CD4-positive, alpha-beta T cell treated with Interleukin-15 for 4 hours (primary cell): ENCODE measurements at regions not wholly inside any gene's neighbourhood (a gene's known extent, or its start where the extent isn't known, plus 50 kb on each side); places are given as distances from the start of the nearest gene placed in this dataset.

ENCODE experiments used
- DNase-seq: peaks from one replicate; pipeline ENCODE4 v3.0.0-alpha.2; 2020; ENCODE audit warnings: low spot score

DNA sequence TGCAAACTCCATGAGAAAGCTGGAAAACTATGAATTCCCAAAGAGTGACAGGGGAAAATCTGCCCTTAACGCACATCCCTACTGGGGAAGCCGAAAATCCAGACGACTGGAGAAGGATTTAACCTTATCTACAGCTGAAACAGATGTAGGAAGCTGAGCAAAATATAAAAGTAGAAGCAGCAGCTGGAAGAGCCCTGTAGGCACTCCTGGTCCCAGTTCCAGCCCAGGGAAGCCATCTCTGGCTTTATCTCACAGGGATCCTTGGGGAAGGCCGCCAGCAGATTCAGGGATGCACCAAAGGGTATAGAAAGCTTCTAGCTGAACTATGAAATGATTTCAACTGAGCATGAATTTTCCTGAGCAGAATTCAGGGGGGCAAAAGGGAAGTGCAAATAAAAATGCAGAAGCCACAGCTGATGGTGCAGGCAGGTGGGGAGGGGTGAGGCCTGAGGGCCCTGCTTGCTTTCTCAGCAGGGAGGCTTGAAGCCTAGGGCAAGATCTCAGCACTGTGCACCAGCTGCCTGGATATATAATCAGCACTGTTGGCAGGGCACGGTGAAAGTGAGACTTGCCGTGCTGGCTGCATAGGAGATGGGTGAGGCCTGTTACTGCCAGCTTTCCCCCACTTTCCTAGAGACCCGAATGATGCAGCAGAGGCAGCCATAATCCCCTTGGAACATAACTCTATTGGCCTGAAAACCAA is 2019.5 kb upstream of the NUDT12 start:
- DNase-seq: no peak

DNA sequence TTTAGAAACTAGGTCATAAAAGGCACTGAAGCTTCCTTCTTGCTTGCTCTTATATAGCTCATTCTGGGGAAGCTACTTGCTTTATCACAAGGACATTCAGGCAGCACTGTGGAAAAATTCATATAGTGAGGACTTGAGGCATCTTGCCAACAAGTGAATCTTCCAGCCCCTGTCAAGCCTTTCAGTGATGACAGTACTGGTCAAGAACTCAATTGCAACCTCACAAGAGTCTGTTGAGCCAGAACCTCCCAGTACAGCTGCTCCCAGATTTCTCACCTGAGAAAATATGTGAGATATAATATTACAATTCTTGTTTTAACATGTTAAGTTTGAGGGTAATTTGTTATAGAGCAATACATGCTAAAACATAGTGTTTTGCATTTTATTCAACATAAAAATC is 2011.0 kb upstream of the NUDT12 start:
- no peak for DNase-seq

DNA sequence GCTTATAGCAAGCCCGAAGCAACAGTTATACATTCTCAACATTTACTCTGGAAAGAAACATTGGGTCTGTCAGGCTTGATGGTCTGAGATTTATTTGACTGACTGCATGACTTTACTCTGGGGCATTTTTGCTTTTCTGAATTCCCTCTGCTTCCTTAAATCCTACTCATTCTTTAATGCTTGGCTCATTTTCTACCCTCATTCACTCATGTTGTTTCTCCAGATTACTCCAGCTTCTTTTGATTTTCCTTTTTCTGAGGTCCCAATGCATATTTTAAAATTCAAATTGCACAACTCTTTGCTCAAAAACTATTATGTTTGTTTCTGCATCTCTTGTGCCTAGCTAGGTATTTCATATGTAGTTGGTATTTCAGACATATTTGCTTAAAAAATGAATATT is 2002.9 kb upstream of the NUDT12 start:
- DNase-seq: no peak

DNA sequence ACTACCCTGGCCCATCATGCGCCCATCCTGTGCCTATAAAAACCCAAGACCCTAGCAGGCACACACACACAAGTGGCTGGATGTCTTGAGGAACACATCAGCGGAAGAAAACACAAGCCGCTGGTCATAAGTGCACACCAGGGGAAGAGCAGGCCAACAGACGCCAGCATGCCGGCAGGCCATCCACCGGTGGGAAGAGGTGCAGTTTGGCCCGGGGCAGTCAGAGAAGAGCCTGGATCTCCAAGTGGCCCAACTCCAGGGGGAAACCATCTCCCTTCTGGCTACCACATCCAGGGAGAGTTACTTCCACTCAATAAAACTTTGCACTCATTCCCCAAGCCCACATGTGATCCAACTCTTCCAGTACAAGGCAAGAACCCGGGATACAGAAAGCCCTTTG is 2001.3 kb upstream of the NUDT12 start:
- no peak for DNase-seq

DNA sequence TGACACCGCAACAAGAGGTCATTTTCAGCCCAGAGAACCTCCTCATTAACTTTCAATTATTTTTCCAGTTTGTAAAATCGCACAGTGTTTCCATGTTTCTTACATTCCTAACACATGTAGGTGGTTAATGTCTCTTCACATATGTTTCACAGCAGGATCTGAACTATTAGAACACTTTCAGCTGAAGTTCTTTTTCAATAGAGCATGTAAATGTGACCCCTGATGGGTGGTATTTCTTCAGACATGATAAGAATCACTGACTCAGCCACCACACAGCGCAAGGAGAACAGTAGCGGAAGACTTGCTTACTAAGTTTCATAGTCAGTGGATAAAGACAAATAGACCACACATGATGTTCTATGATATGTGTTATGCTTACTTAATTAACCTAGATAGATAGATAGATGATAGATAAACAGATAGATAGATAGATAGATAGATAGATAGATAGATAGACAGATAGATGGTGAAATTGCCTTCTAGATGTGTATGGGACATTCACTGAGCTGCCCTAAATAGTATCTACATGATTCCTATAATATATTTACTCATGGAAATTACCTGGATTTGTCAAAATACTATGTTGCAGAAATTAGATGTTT is 1992.1 kb upstream of the NUDT12 start:
- DNase-seq: no peak

DNA sequence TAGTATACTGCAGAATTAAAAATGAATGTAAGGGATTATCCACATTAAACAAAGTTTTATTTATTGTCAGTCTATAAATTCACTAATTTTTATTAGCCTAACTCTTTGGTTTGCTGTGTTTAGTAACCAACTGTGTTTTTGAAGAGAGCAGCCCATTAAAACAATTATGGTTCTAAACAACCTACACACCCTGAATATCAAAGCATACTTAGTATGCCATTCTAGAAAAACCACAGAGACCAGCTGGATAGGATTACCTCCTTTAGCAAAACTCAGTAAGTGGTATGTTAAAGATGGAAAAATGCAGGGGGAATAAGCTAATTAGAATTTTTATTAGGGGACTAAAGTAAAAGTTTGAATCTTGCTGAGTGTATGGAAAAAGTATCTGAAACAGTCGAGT is 1981.7 kb upstream of the NUDT12 start:
- no peak for DNase-seq

DNA sequence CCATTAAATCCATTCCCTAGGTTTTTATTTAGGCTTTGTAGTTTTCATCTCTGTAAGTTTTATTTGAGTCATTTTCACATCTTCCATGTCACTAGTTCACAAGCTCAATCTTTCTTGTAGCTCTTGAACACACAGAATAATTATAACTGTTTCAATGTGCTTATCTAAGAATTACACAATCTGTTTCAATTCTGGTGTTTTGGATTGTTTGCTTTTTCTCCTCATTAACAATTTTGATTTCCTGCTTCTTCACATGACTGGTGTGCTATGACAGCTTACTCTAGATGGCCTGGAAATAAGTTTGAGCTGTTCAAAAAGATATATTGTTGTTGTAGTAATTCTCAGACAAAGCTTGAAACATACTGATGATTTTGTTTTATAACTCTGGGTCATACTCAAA is 1974.1 kb upstream of the NUDT12 start:
- no peak for DNase-seq

DNA sequence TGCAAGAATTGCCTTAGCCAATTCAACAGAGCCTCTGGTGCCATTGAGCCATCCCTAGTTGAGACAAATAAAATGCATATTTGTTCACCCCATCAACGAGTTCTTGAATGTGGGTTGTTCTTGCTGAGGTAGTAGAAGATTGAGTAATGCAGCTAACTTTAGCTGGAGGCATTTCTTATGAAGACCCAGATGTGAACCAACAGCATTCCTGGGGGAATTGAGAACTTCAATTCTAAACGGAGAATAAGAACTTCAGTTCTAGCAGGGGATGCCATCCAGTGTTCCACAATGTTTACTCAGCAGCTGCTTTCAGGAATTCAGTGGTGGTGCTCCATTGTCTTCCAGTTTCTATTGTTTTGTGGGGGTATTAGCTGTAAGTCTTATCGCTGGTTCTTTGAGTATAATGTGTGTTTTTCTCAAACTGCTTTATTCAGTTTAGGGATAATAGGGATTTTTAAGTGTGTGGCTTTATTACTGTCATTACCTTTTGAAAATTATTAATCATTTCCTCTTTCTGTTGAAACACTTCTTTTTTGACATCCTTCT is 1968.2 kb upstream of the NUDT12 start:
- no peak for DNase-seq

DNA sequence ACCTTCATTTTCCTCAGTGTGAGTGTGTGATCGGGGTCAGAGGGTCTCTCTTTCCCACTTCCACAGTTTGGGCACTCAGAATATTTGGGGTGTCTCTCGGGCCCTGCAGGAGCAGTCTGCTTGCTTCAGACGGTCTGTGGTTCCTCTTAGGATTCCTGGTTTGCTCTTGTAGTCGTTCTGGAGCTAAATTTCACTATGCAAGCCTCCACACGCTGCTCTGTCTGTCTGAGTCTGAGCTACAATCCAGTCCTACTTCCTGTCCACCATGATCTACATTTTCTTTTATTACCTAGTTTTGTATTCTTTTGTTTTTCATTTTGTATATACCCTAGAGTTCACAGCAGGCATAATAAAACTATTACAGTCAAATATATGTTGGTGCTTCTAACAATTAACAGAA is 1967.3 kb upstream of the NUDT12 start:
- DNase-seq: no peak

DNA sequence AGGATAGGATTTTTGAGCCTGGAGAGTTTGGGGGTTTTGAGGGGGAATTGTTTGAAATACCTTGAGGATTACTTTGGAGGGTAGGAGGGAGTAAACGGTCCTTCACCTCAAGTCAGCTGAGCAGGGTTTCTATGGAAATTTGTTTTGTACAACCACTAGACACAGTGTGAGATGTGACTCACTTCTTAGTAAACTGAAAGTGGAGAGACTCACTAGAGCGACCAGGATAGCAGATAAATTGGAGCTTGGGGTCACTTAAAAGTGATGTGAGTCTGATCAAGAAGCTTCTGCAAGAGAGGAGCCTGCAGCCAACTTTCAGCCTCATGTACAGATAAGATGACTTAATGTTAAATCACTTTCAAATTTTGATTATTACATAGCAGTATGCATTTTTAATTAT is 1945.9 kb upstream of the NUDT12 start:
- no peak for DNase-seq

DNA sequence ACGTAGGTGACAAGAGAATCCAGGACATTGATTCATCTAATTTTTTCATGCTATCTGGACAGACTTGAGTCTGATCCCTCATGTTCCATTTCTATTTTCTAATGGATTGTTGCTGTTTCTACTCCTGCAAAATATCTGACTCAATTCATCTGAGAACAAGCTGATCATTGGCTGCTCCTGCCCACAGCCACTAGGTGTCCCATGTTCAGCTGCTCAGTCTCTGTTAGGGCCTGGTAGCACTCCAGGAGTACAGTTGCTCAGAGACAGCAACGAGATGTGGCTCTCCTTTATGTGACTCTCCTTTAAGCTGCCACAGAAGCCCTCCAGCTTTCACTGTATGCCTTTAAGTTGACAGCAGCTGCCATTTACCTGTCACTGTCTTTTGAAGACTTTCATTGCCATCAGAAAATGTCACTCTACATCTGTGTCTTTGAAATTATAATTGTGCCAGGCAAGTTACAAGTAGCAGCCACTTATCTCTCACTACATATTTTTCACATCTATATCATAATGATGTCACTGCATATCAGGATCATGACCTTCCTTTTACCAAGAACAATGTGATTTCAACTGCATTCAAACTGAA is 1944.2 kb upstream of the NUDT12 start:
- no peak for DNase-seq

DNA sequence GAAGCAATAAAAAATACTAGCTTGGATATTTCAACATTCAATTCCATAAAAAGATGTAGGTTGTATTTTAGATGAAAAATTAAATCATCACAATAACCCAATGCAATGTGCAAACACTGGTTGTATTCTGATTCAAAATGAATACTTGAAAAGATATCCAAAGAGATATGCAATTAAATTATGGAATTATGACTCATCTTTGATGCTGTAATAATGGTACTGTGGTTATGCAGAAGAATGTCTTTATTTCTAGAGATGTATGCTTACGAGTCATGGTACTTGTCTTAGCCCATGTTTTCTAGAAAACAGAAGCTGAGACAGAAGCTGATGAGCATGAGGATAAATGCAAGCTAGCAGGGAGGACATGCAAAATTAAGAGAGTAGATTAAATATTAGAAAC is 1941.4 kb upstream of the NUDT12 start:
- DNase-seq: no peak

DNA sequence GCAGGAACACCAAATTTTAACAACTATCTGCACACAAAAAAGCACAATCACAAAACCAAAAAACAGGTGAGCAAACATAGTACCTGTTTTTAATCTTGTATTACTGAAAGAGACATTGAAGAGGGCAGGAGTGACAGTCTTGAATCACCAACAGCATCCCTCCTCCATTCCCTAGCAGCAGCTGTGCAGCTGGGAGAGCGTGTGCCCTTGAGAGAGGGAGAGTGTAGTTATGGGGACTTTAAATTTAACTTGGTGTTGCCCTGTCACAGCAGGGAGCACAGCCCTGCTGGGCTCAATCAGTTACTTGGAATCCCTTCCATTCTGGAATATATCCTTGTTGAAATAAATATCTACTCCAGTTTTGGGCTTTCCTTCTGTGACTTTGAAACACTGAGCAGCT is 1938.7 kb upstream of the NUDT12 start:
- DNase-seq: no peak

DNA sequence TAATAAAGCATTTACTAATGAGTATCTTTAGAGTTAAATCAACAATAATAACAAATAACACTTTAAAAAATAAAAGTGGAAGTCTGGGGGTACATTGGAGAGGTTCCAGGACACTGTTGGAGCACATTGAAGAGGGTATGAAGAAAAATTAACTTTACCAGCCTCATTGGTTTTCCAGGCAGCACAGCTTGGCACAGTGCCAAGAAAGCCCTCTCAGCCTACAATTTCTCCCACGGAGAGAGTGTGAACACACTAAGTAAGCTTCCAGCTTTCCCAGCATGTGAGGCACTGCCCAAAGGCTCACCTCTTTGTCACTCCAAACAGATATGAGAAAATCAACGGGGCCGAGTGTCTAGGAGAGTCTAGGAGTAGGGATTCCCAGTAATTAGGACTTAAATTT is 1912.8 kb upstream of the NUDT12 start:
- no peak for DNase-seq

DNA sequence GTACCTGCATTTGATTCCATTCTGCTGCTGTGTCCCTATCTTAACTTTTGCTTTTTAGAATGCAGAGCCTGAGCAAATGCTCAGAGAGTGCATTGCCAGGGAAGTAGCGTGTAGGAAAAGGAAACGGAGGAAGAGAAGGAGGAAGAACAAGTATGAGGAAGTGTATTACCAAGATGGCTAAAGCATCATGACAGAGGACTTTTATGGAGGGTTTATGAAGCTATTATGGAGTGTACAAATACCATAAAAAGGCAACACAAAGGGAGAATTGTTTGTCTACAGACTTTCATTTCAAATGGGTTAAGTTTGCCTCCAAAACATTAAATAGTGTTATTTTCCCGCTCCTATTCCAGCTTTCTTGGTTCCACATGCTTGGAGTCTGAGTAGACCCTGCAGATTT is 1899.8 kb upstream of the NUDT12 start:
- no peak for DNase-seq

DNA sequence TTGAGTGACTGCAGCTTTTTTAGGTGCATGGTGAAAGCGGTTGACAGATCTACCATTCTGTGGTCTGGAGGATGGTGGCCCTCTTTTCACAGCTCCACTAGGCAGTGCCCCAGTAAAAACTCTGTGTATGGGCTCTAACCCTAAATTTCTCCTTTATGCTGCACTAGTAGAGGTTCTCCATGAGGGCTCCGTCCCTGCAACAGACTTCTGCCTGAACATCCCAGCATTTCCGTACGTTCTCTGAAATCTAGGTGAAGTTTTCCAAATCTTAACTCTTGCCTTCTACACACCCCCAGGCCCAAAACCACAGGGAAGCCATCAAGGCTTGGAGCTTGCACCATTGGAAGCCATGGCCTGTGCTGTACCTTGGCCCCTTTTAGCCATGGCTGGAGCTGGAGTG is 1898.1 kb upstream of the NUDT12 start:
- no peak for DNase-seq

DNA sequence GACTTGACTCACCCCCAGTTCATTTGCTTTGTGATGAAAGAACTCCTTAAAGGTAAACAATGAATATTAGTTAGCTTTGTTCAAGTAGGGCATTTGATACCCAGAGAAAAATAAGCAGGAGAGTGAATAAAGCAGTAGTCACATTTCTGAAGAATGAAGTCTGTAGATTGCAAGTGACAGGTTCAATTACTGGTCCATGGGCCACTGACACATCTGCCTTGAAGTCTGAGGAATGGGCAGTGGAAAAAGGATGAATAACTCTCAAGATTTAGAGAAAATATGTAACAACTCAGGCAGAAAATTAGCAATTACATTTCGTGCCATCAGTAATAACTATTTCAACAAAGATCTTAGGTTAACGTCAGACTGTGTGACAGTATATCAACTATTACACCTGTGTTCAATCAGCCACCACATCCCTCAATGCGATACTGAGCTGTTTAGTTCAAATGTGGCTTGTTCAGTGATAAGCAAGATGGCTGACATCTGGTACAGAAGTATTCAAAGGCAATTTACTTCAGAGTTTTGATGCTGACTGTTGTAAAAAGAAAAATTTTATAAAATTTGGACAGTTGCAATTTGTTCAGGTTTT is 1890.7 kb upstream of the NUDT12 start:
- DNase-seq: no peak

DNA sequence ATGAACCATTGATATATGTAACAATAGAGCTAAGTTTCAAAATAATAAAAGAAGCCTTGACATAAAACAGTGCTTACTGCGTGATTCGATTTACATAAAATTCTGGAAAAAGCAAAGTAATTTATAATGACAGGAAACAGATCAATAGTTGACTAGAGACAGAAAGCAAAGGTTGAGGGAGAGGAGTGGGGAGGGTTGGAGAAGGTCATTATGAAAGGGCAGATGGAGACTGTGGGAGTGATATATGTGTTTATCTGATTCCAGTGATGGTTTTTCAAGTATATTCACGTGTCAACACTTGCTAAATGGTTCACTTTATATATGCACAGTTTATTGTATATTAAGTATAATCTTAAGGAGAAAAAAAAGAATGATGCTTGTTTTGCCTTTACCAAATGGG is 1885.7 kb upstream of the NUDT12 start:
- DNase-seq: no peak

DNA sequence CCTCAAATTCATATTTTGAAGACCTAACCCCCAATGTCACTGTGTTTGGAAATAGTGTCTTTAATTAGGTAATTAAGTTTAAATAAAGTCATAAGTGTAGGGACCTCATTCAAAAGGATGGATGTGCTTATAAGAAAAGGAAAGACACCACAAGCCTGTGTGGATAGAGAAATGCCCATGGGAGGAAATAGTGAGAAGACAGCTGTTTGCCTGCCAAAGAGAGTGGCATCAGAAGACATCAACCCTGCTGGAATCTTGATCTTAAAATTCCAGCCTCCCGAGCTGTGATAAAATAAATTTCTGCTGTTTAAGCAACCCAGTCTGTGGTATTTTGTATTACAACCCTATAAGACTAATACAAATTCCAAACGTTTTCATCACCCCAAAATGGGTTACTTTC is 1867.9 kb upstream of the NUDT12 start:
- DNase-seq: no peak

DNA sequence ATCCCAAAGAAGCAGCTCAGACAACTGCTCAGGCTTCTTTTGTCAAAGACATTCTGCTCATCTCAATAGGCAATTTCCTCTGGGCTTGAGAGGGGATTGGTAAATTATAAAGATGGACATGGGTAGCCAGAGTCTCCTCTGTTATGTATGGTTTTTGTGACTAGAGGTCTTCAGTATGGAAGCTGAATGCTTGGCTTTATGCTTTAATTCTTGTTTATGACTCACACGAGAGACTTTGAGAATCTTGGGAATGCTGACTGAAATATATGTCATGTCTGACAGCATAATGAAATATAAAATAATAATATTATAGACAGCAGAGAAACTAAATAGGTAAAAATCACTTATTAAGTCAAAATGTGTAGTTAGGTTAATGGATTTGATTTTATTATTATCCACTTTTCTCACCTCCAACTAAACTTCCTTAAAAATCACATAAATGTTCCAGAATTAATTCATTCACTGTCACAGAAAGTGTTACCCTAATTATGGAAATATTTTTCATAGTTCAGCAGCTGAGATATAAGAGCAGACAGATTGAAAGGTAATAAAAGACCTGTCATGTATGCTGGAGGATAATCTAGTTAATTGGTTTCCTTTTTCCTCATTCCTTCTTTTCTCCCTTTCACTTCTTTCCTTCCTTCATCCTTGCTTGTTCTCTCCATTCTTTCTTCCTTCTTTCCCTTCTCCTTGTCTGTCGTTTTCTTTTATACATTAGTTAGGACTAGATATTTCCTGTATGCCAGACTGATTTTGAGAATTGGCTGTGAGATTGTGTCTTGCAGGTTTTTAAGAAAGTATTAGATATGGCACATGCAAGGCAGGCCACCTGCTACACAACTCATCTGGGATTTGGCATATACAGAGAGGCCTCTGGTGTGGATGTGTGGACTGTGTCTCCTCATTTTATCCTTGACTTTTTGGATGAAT is 1866.1 kb upstream of the NUDT12 start:
- no peak for DNase-seq

DNA sequence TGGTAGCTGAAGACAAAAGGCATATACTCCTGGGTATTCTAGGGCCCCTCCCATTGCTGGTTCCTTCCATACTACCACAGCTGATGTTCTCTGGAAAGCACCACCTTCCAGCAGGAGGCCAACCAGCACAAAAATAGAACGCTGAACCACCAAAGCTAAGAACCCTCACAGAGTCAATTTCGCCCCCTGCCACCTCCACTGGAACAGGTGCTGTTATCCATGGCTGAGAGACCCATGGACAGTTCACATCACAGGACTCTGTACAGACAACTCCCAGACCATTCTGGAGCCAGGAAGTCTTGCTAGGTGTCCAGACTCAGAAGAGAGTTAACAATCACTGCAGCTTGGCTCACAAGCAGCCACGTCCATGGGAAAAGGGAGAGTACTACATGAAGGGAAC is 1851.5 kb upstream of the NUDT12 start:
- no peak for DNase-seq

DNA sequence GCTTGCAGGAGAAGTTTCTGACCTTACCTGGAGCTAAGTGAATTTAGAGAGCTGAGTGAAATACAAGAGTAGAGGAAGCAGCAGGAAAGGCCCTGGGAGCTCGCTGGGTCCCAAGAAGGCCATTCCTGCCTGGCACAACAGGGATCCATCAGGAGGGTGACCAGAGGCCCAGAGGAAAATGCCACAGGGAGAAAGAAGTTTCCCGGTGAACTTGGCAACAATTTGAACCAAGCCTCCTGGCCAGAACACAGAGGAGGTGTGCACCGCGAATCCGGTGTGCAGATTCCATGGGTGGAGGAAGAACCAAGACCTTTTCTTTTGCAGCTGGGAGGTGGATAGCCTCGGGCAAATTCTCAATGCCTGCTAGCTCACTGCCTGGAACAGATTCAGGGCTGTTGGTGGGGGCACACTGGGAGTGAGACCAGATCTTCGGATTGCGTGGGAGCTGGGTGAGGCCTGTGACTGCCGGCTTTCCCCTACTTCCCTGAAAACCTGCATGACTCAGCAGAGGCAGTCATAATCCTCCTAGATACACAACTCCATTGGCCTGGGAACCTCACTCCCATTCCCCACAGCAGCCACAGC is 1850.9 kb upstream of the NUDT12 start:
- no peak for DNase-seq
